H1 (cell line): ENCODE measurements at regions not wholly inside any gene's neighbourhood (a gene's known extent, or its start where the extent isn't known, plus 50 kb on each side); places are given as distances from the start of the nearest gene placed in this dataset.
A peak's percentile ranks its signal among the peaks of the same experiment; 100 is the strongest.

Experiments
- CTCF ChIA-PET: fragments of 300-600 bp; sonication (Branson Sonifier 250); formaldehyde crosslinking; loops from one replicate; lab custom pipeline; 2021; ENCODE audit not compliant: partially characterized antibody; lab: Charles Lee
- POLR2A ChIA-PET: fragments of 300-600 bp; sonication (Branson Sonifier 250); formaldehyde crosslinking; loops from one replicate; lab custom pipeline; 2021; ENCODE audit warnings: inconsistent platforms; ENCODE audit not compliant: partially characterized antibody; lab: Charles Lee
- DNase-seq, 2 experiments: peaks; one replicate each; pipeline versions ENCODE4 v3.0.0 to v3.0.0-alpha.2; 2010 to 2022; ENCODE audit warnings: low spot score in 2 of 2, low read depth in 1 of 2, mixed read lengths in 1 of 2
- FAIRE-seq: peaks from 2 replicates; lab custom pipeline; 2011; peaks lifted over from hg19 to GRCh38; lab: Jason Lieb, UNC
- H2AFZ ChIP-seq: 2 replicates; pipeline ENCODE4 v1.8.1; 2012; ENCODE audit warnings: low read length, inconsistent platforms
- H2AK5ac ChIP-seq: 2 replicates; pipeline ENCODE4 v1.6.1; 2013; ENCODE audit warnings: low read depth, low read length
- H2BK120ac ChIP-seq: replicated peaks from 2 replicates; pipeline ENCODE3; 2013; ENCODE audit warnings: low read depth, low read length, inconsistent platforms
- H2BK12ac ChIP-seq: 2 replicates; pipeline ENCODE4 v1.6.1; 2013; ENCODE audit warnings: low read depth, low read length
- H2BK15ac ChIP-seq: 2 replicates; pipeline ENCODE4 v1.6.1; 2013; ENCODE audit warnings: low read length
- H2BK20ac ChIP-seq: 2 replicates; pipeline ENCODE4 v1.6.1; 2013; ENCODE audit warnings: low read length
- H2BK5ac ChIP-seq: 2 replicates; pipeline ENCODE4 v1.6.1; 2013; ENCODE audit warnings: low read depth, low read length
- H3K14ac ChIP-seq: 2 replicates; pipeline ENCODE4 v1.6.1; 2013; ENCODE audit warnings: inconsistent platforms; ENCODE audit not compliant: insufficient read length
- H3K18ac ChIP-seq: 2 replicates; pipeline ENCODE4 v1.6.1; 2013; ENCODE audit warnings: low read length; ENCODE audit errors: extremely low read depth
- H3K23ac ChIP-seq: 2 replicates; pipeline ENCODE4 v1.6.1; 2013; ENCODE audit warnings: inconsistent platforms; ENCODE audit not compliant: insufficient read length
- H3K23me2 ChIP-seq: 2 replicates; pipeline ENCODE4 v1.6.1; 2013; ENCODE audit warnings: low read depth, low read length
- H3K27ac ChIP-seq: 2 replicates; pipeline ENCODE4 v1.6.1; 2011; ENCODE audit warnings: low read depth, low read length, inconsistent platforms
- H3K27me3 ChIP-seq, 4 experiments: replicated peaks in 1 of 4; 1 replicate in 1 of 4; 2 replicates in 3 of 4; pipeline versions ENCODE4 v1.6.1 to v1.8.1; 2011 to 2013; ENCODE audit warnings: low read length in 3 of 4, mild to moderate bottlenecking in 3 of 4, inconsistent platforms in 2 of 4, mixed read lengths in 2 of 4, moderate library complexity in 1 of 4; ENCODE audit not compliant: control insufficient read depth in 3 of 4, insufficient read depth in 3 of 4; ENCODE audit errors: extremely low read depth in 1 of 4
- H3K36me3 ChIP-seq, 4 experiments: 2 replicates each; pipeline versions ENCODE4 v1.6.1 to v1.8.1; 2011 to 2013; ENCODE audit warnings: mild to moderate bottlenecking in 4 of 4, low read length in 3 of 4, moderate library complexity in 2 of 4, control low read depth in 1 of 4, inconsistent platforms in 1 of 4; ENCODE audit not compliant: insufficient read depth in 4 of 4, control insufficient read depth in 2 of 4
- H3K4ac ChIP-seq: replicated peaks from 2 replicates; pipeline ENCODE3; 2013; ENCODE audit warnings: low read length, low read depth, mixed read lengths, inconsistent platforms; ENCODE audit not compliant: insufficient read length
- H3K4me1 ChIP-seq, 4 experiments: replicated peaks in 1 of 4; 1 replicate in 1 of 4; 2 replicates in 3 of 4; pipeline versions ENCODE4 v1.6.1 to v1.8.1; 2011 to 2013; ENCODE audit warnings: low read length in 3 of 4, inconsistent platforms in 2 of 4, mixed read lengths in 1 of 4; ENCODE audit not compliant: insufficient read depth in 4 of 4, control insufficient read depth in 3 of 4
- H3K4me2 ChIP-seq, 2 experiments: 2 replicates each; pipeline versions ENCODE4 v1.6.1 to v1.8.1; 2011 to 2013; ENCODE audit warnings: low read depth in 2 of 2, low read length in 2 of 2, control low read depth in 1 of 2, inconsistent platforms in 1 of 2, mild to moderate bottlenecking in 1 of 2; ENCODE audit not compliant: insufficient read depth in 1 of 2
- H3K4me3 ChIP-seq, 4 experiments: fragments of 200-600, 300-600 bp in 1 of 4; sonication (generic), shearing (Covaris generic), sonication (Bioruptor Twin) in 1 of 4; 2 replicates each; pipeline versions ENCODE4 v1.5.1 to v1.8.1; 2011 to 2016; ENCODE audit warnings: low read length in 4 of 4, low read depth in 3 of 4, control low read depth in 2 of 4, inconsistent platforms in 2 of 4, mild to moderate bottlenecking in 2 of 4, mixed read lengths in 1 of 4, moderate library complexity in 1 of 4; ENCODE audit not compliant: insufficient read depth in 2 of 4; ENCODE audit errors: extremely low read depth in 1 of 4
- H3K56ac ChIP-seq: replicated peaks from 2 replicates; pipeline ENCODE3; 2013; ENCODE audit warnings: low read depth, mild to moderate bottlenecking, mixed read lengths, low read length, inconsistent platforms; ENCODE audit not compliant: insufficient read length
- H3K79me1 ChIP-seq: 2 replicates; pipeline ENCODE4 v1.6.1; 2013; ENCODE audit warnings: low read depth, low read length, control low read depth
- H3K79me2 ChIP-seq, 2 experiments: 2 replicates each; pipeline versions ENCODE4 v1.6.1 to v1.8.1; 2012 to 2013; ENCODE audit warnings: low read length in 2 of 2, mild to moderate bottlenecking in 2 of 2, inconsistent platforms in 1 of 2; ENCODE audit not compliant: insufficient read depth in 2 of 2, control insufficient read depth in 1 of 2
- H3K9ac ChIP-seq, 4 experiments: replicated peaks in 1 of 4; 1 replicate in 1 of 4; 2 replicates in 3 of 4; pipeline versions ENCODE4 v1.6.1 to v1.8.1; 2011 to 2013; ENCODE audit warnings: low read depth in 3 of 4, low read length in 3 of 4, control low read depth in 2 of 4, mild to moderate bottlenecking in 2 of 4, moderate library complexity in 2 of 4, inconsistent platforms in 1 of 4; ENCODE audit errors: extremely low read depth in 1 of 4
- H3K9me3 ChIP-seq, 2 experiments: 2 replicates each; pipeline versions ENCODE4 v1.6.1 to v1.8.1; 2012 to 2013; ENCODE audit warnings: mild to moderate bottlenecking in 2 of 2, moderate library complexity in 2 of 2, control low read depth in 1 of 2, inconsistent platforms in 1 of 2, low read depth in 1 of 2, low read length in 1 of 2, mixed read lengths in 1 of 2; ENCODE audit not compliant: insufficient read depth in 2 of 2
- H4K20me1 ChIP-seq, 2 experiments: replicated peaks in 1 of 2; 2 replicates each; pipeline versions ENCODE3 to v1.8.1; 2011 to 2013; ENCODE audit warnings: inconsistent platforms in 2 of 2, low read length in 2 of 2, mild to moderate bottlenecking in 1 of 2; ENCODE audit not compliant: insufficient read depth in 2 of 2, control insufficient read depth in 1 of 2
- H4K5ac ChIP-seq: 2 replicates; pipeline ENCODE4 v1.6.1; 2013; ENCODE audit warnings: low read length, low read depth, mixed read lengths, inconsistent platforms; ENCODE audit not compliant: insufficient read length
- H4K8ac ChIP-seq: 2 replicates; pipeline ENCODE4 v1.8.0; 2013; ENCODE audit warnings: mild to moderate bottlenecking, moderate library complexity, low read length, inconsistent platforms; ENCODE audit not compliant: insufficient read depth; ENCODE audit errors: extremely low read depth
- H4K91ac ChIP-seq: replicated peaks from 2 replicates; pipeline ENCODE3; 2013; ENCODE audit warnings: low read length, mixed read lengths, inconsistent platforms; ENCODE audit not compliant: insufficient read length
- KDM5A ChIP-seq: fragments of 200-600 bp; IDR thresholded peaks from 2 replicates; pipeline ENCODE4 v1.7.1; 2012; ENCODE audit warnings: mild to moderate bottlenecking, low read length, inconsistent platforms, mixed read lengths
- POLR2A ChIP-seq, 2 experiments: IDR thresholded peaks; 1 replicate in 1 of 2; 2 replicates in 1 of 2; pipeline ENCODE4 v1.6.1; 2011; ENCODE audit warnings: low read depth in 2 of 2, low read length in 2 of 2, mild to moderate bottlenecking in 2 of 2; ENCODE audit errors: control extremely low read depth in 1 of 2
- RFX5 ChIP-seq: IDR thresholded peaks from 2 replicates; pipeline ENCODE4 v1.6.1; 2011; ENCODE audit warnings: low read depth, low read length, improper control_type of control experiment, borderline replicate concordance
- RNF2 ChIP-seq: fragments of 200-900, 300-1000 bp; sonication (generic); IDR thresholded peaks from 2 replicates; pipeline ENCODE4 v1.7.1; 2016; ENCODE audit warnings: borderline replicate concordance, low read depth, mild to moderate bottlenecking, antibody characterized with exemption, low read length; ENCODE audit not compliant: poor library complexity, severe bottlenecking; ENCODE audit errors: missing control alignments
- TAF7 ChIP-seq: optimal IDR thresholded peaks from 2 replicates; pipeline ENCODE3; 2011; ENCODE audit warnings: low read depth, mild to moderate bottlenecking, inconsistent platforms, low read length, moderate library complexity, borderline replicate concordance
- WGBS, 2 experiments: shearing (Covaris generic) in 1 of 2; methylation state at CpG; one replicate each; pipeline versions ENCODE4 v1.1.6 to v1.1.7; 2013 to 2015; ENCODE audit warnings: low lambda C conversion rate in 2 of 2, mixed read lengths in 2 of 2, inconsistent platforms in 1 of 2, low coverage in 1 of 2, missing lambda C conversion rate in 1 of 2; ENCODE audit not compliant: insufficient replicate concordance in 2 of 2, insufficient coverage in 1 of 2, insufficient read length in 1 of 2; ENCODE audit errors: extremely low coverage in 1 of 2, missing lambda C conversion rate in 1 of 2; 5-methylcytosine and 5-hydroxymethylcytosine counted together

GRCh38 chr9:119793218-119793617 is 424.0 kb upstream of the BRINP1 start:
- FAIRE-seq (no peak), DNase-seq (no peak)
- Histone ChIP-seq H2BK5ac (no peak overlapping the region), H2AK5ac (no peak overlapping the region), H3K9ac (no peak overlapping the region), H4K91ac (no peak overlapping the region), H3K27ac (no peak overlapping the region), H4K5ac (no peak overlapping the region), H3K79me2 (no peaks in the 10 kb centered on the region), H3K4me1 (peaks cover 0 to 4% (median 0%) of the 10 kb centered on the region in 4 experiments; a peak in 1 of 7 replicates), H2BK15ac (no peak overlapping the region), H3K36me3 (no peaks in the 10 kb centered on the region), H3K56ac (no peak overlapping the region), H3K9me3 (no peaks in the 10 kb centered on the region), H4K20me1 (no peaks in the 10 kb centered on the region), H3K79me1 (no peaks in the 10 kb centered on the region), H2BK20ac (no peak overlapping the region), H3K23ac (no peak overlapping the region), H4K8ac (no peak overlapping the region), H3K23me2 (no peaks in the 10 kb centered on the region), H3K4me3 (no peak overlapping the region), H3K14ac (no peak overlapping the region), H3K4me2 (no peak overlapping the region), H2BK120ac (no peak overlapping the region), H3K4ac (no peak overlapping the region), H2BK12ac (no peak overlapping the region; the same call in 1 of the 2 replicates), H3K27me3 (no peaks in the 10 kb centered on the region), H3K18ac (no peak overlapping the region), H2AFZ (0 out of 2 replicates have a peak overlapping the region, but pooled peaks have one; percentile 39)
- CTCF ChIA-PET: no interaction called here
- POLR2A ChIA-PET: no interaction called here
- TF ChIP-seq KDM5A (no peak), TAF7 (no peak), RNF2 (no peak), RFX5 (no peak), POLR2A (IDR thresholded peaks at IDR 0.05; ENCODE audit: control extremely low read depth in 1 of 2, low read depth in 2 of 2, low read length in 2 of 2) (no peak)
- 91% methylated on average over 3 of the region's 3 CpGs; no CpG with 5 or more reads in 1 of the 2 experiments for WGBS, 2 experiments
